ENCODE measurements at regions not wholly inside any gene's neighbourhood (a gene's known extent, or its start where the extent isn't known, plus 50 kb on each side); places are given as distances from the start of the nearest gene placed in this dataset.
"Not testable (repeated sequence)": the region's sequence is repeated elsewhere in the genome, so short reads cannot be mapped to it uniquely, and the experiment has no call there.

GRCh38 chr22:16090991-16091390 lies 401.2 kb downstream of the POTEH start:
- not testable (repeated sequence) for DNase-seq

DNA sequence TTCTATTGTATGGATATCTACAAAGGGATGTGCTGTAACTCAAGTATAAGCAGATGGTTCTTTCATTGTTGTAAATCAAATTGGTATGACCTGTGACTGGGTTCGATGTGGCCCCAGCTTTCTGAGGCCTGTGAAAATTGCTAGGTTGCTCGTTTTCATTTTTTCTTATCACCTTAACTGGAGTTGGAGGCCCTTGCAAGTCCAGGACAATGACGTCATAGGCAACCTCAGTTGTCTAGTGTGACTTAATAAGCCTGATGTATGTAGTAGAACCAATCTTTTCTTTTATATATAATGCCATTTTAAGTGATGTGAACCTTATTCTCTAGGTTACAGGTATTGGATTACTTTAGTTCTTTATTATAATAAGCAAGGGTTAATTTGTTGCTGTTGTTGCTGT lies 415.3 kb downstream of the POTEH start:
- not testable (repeated sequence) for DNase-seq

DNA sequence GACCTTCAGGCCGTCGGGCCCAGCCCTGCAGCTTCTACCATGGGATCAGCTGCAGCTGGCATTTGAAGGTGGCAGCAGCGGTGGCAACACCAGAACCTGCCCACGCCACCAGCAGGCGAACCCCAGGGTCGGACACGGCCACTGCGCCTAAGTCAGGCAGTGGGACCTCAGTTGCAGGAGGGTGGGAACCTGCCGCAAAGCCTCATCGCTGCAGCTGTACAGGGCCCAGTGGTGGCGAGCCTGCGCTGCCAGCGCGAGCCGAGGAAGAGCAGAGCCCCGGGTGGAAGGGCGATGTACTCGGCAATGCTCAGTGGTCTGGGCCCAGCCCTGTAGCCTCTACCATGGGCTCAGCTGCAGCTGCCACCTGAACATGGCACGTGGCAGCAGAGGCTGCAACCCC lies 441.6 kb downstream of the POTEH start:
- not testable (repeated sequence) for DNase-seq

DNA sequence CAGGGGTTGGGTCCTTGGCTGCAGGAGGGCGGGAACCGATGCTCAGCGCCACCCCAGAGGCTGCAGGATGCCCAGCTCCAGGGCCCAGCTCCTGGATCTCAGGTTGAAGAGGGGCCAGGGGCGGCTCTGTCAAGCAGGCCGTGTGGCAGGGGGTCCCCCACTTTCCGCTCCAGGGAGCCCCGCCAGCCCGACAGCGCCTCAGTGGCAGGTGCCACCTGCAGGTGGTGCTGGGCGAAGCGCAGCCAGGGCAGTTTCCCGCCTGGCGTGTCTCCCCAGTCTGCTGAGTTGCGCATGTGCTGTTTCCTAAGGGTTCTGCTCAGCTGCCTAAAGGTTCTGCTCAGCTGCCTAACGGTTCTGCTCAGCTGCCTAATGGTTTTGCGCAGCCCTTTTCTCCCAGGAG lies 442.1 kb downstream of the POTEH start:
- DNase-seq = no peak

DNA sequence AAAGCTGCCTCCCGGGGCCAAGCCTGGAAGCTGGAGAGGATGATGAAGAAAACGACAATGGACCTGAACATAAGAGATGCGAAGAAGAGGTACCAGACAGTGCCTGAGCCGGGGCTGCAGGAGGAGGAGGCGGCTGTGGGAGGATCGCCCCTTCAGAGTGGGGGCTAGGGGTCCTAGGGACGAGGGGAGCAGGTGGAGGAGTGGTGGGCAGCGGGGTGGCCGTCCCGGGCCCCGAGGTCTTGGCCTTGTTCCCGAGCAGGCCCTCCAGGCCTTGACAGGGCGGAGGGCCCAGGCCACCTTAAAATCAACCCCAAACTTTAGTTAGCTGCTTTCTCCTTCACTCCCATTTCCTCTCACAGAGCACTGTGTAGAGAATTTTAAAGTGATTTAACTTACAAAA lies 442.8 kb downstream of the POTEH start:
- DNase-seq = not testable (repeated sequence)

- DNase-seq = not testable (repeated sequence)
These were observed 446.5 kb downstream of the CCT8L2 start for GRCh38 chr22:16146101-16146500.

GRCh38 chr22:16146916-16147315 lies 445.7 kb downstream of the CCT8L2 start:
- DNase-seq = peak; percentile 15

DNA sequence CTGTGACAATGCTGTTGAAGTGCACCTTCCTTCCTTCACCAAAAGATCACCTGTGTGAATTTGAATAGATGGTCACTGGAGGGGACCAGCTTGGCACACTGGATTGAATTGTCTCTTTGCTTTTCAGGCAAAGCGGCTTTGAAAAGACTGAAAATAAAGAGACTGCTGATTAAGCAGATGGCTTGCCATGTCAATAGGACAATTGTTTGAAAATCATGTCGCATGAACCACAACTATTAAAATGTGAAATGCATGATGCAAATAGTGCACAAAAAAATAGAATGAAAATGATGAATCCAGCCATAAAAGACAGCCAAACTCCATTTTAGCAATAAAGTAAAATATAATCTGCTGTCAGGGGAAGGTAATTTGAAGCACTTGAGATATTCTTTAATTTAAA lies 415.3 kb downstream of the CCT8L2 start:
- not testable (repeated sequence) for DNase-seq

- not testable (repeated sequence) for DNase-seq
These were observed 408.7 kb downstream of the CCT8L2 start for GRCh38 chr22:16183864-16184263.
